GM12878 (cell line): ENCODE measurements at regions not wholly inside any gene's neighbourhood (a gene's known extent, or its start where the extent isn't known, plus 50 kb on each side); places are given as distances from the start of the nearest gene placed in this dataset.

Source experiments
- CBFB ChIP-seq: IDR thresholded peaks from 2 replicates; pipeline ENCODE4 v1.6.1; 2016; ENCODE audit warnings: antibody characterized with exemption, low read depth
- CHD4 ChIP-seq: fragments of 200-600 bp; sonication (generic); IDR thresholded peaks from 2 replicates; pipeline ENCODE4 v1.6.1; 2016; ENCODE audit warnings: mild to moderate bottlenecking
- EP300 ChIP-seq, 2 experiments: fragments of 150-350 bp in 1 of 2; IDR thresholded peaks; 2 replicates each; pipeline ENCODE4 v1.6.1; 2011 to 2012; ENCODE audit warnings: low read depth in 2 of 2, low read length in 2 of 2, borderline replicate concordance in 1 of 2, improper control_type of control experiment in 1 of 2, inconsistent platforms in 1 of 2; ENCODE audit not compliant: control insufficient read depth in 1 of 2
- FOXM1 ChIP-seq: IDR thresholded peaks from 2 replicates; pipeline ENCODE4 v1.6.1; 2012; ENCODE audit warnings: low read depth, mild to moderate bottlenecking, inconsistent platforms, low read length, moderate library complexity
- MTA3 ChIP-seq: IDR thresholded peaks from 2 replicates; pipeline ENCODE4 v1.6.1; 2012; ENCODE audit warnings: low read length, inconsistent platforms, borderline replicate concordance
- MYC ChIP-seq: IDR thresholded peaks from 2 replicates; pipeline ENCODE4 v1.6.1; 2011; ENCODE audit warnings: mild to moderate bottlenecking, low read length, moderate library complexity, inconsistent platforms; ENCODE audit not compliant: insufficient read depth, insufficient replicate concordance, insufficient read length, severe bottlenecking
- POLR2A ChIP-seq: IDR thresholded peaks from 2 replicates; pipeline ENCODE4 v1.6.1; 2011; ENCODE audit warnings: low read depth, mild to moderate bottlenecking, low read length
- SMAD1 ChIP-seq: fragments of 450-650 bp; IDR thresholded peaks from 2 replicates; pipeline ENCODE4 v1.6.1; 2018; ENCODE audit warnings: mild to moderate bottlenecking, low read depth; ENCODE audit not compliant: partially characterized antibody
- ZNF207 ChIP-seq: fragments of 450-650 bp; IDR thresholded peaks from 2 replicates; pipeline ENCODE4 v1.6.1; 2014; ENCODE audit warnings: antibody characterized with exemption, mild to moderate bottlenecking, borderline replicate concordance
- ZNF217 ChIP-seq: fragments of 450-650 bp; IDR thresholded peaks from 2 replicates; pipeline ENCODE4 v1.6.1; 2017; ENCODE audit warnings: antibody characterized with exemption, mild to moderate bottlenecking
- TF ChIP-seq, protein P1 (sequence below): IDR thresholded peaks from 2 replicates; pipeline ENCODE4 v1.6.1; 2012; ENCODE audit warnings: low read length, inconsistent platforms
- TF ChIP-seq, protein P2 (sequence below), 3 experiments: IDR thresholded peaks in 2 of 3; conservative IDR thresholded peaks in 1 of 3; 2 replicates each; pipeline ENCODE4 v1.5.1; 2011; ENCODE audit warnings: low read depth in 3 of 3, low read length in 3 of 3, mild to moderate bottlenecking in 3 of 3, control low read depth in 2 of 3, moderate library complexity in 2 of 3, inconsistent platforms in 1 of 3, mixed read lengths in 1 of 3; ENCODE audit not compliant: control insufficient read depth in 2 of 3, insufficient read depth in 1 of 3; ENCODE audit errors: extremely low read depth in 1 of 3

DNA sequence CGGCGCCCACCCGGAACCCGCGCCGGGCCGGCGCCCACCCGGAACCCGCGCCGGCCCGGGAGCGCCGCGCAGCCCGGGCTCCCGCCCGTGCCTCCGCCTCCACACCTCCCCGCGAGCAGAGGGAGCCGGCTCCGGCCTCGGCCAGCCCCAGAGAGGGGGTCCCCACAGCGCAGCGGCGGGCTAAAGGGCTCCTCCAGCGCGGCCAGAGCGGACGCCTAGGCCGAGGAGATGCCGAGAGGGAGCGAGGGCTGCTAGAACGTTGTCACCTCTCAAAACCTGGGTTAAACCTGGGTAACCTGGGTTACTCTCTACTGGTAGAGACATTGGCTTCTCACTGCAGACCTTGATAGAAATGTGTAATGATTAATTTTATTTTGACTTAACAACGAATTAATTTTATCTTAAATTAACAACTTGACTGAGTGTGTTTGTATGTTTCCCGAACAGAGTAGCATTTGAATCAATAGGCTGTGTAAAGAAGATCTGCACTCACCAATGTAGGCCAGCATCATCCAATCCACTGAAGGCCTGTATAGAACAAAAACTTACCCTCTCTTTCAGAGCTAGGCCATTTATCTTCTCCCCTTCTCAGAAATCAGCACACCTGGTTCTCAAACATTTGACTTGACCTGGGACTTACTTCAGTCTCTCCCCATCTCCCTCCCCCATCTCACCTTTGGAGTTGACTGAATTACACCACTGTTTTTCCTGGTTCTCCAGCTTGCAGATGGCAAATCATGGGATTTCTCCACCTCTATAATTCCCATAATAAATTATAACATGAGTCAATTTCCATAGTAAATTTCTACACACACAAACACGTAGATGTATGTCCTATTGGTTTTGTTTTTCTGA lies 242.7 kb downstream of the ASXL3 start:
- no peak for TF ChIP-seq ZNF217
- no peak for TF ChIP-seq CHD4
- TF ChIP-seq FOXM1 = no peak
- TF ChIP-seq, protein P1, sequence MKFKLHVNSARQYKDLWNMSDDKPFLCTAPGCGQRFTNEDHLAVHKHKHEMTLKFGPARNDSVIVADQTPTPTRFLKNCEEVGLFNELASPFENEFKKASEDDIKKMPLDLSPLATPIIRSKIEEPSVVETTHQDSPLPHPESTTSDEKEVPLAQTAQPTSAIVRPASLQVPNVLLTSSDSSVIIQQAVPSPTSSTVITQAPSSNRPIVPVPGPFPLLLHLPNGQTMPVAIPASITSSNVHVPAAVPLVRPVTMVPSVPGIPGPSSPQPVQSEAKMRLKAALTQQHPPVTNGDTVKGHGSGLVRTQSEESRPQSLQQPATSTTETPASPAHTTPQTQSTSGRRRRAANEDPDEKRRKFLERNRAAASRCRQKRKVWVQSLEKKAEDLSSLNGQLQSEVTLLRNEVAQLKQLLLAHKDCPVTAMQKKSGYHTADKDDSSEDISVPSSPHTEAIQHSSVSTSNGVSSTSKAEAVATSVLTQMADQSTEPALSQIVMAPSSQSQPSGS = no peak
- no peak for TF ChIP-seq MYC
- no peak for TF ChIP-seq EP300 (IDR thresholded peaks at IDR 0.05; ENCODE audit: borderline replicate concordance in 1 of 2, control insufficient read depth in 1 of 2, low read depth in 2 of 2, low read length in 2 of 2)
- no peak for TF ChIP-seq ZNF207
- no peak for TF ChIP-seq CBFB
- no peak for TF ChIP-seq SMAD1
- TF ChIP-seq, protein P2, sequence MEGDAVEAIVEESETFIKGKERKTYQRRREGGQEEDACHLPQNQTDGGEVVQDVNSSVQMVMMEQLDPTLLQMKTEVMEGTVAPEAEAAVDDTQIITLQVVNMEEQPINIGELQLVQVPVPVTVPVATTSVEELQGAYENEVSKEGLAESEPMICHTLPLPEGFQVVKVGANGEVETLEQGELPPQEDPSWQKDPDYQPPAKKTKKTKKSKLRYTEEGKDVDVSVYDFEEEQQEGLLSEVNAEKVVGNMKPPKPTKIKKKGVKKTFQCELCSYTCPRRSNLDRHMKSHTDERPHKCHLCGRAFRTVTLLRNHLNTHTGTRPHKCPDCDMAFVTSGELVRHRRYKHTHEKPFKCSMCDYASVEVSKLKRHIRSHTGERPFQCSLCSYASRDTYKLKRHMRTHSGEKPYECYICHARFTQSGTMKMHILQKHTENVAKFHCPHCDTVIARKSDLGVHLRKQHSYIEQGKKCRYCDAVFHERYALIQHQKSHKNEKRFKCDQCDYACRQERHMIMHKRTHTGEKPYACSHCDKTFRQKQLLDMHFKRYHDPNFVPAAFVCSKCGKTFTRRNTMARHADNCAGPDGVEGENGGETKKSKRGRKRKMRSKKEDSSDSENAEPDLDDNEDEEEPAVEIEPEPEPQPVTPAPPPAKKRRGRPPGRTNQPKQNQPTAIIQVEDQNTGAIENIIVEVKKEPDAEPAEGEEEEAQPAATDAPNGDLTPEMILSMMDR (IDR thresholded peaks at IDR 0.05 in 2 of 3, conservative IDR thresholded peaks at IDR 0.05 in 1 of 3; ENCODE audit: control insufficient read depth in 2 of 3, extremely low read depth in 1 of 3, insufficient read depth in 1 of 3, low read depth in 3 of 3, low read length in 3 of 3) = no peak
- no peak for TF ChIP-seq MTA3
- TF ChIP-seq POLR2A = no peak
